Activated T-cell treated with anti-CD3 and anti-CD28 coated beads, Interleukin-2, amount 50 U/mL, for 4 hours (primary cell): ENCODE measurements at regions not wholly inside any gene's neighbourhood (a gene's known extent, or its start where the extent isn't known, plus 50 kb on each side); places are given as distances from the start of the nearest gene placed in this dataset.
"Not testable (repeated sequence)": the region's sequence is repeated elsewhere in the genome, so short reads cannot be mapped to it uniquely, and the experiment has no call there.

Experiments
- ATAC-seq, 2 donors: fragments of 200-7000 bp; cut with Tn5 transposase; one replicate each; pipeline ENCODE4 v1.10.0; 2021
- DNase-seq: peaks from one replicate; pipeline ENCODE4 v3.0.0-alpha.2; 2020
- H3K27me3 Mint-ChIP-seq: one replicate; pipeline ENCODE4 v1.8.0; 2021; ENCODE audit warnings: low read depth, mixed read lengths
- H3K36me3 Mint-ChIP-seq: one replicate; pipeline ENCODE4 v1.8.0; 2022; ENCODE audit warnings: mixed read lengths; ENCODE audit not compliant: insufficient read depth
- H3K4me1 Mint-ChIP-seq: one replicate; pipeline ENCODE4 v1.8.0; 2021; ENCODE audit warnings: low read depth, mixed read lengths
- H3K4me3 Mint-ChIP-seq: one replicate; pipeline ENCODE4 v1.8.0; 2021; ENCODE audit warnings: mild to moderate bottlenecking, moderate library complexity, mixed read lengths
- H3K9me3 Mint-ChIP-seq: one replicate; pipeline ENCODE4 v1.8.0; 2021; ENCODE audit warnings: mixed read lengths

- Mint-ChIP-seq H3K36me3 (no peaks in the 10 kb centered on the region), H3K4me1 (no peaks in the 10 kb centered on the region), H3K27me3 (no peaks in the 10 kb centered on the region), H3K9me3 (peaks cover 18% of the 10 kb centered on the region), H3K4me3 (no peak overlapping the region)
- DNase-seq (no peak), ATAC-seq (no peak)
Measured at GRCh38 chr2:72078773-72079172, 68.9 kb downstream of the CYP26B1 start.

DNA sequence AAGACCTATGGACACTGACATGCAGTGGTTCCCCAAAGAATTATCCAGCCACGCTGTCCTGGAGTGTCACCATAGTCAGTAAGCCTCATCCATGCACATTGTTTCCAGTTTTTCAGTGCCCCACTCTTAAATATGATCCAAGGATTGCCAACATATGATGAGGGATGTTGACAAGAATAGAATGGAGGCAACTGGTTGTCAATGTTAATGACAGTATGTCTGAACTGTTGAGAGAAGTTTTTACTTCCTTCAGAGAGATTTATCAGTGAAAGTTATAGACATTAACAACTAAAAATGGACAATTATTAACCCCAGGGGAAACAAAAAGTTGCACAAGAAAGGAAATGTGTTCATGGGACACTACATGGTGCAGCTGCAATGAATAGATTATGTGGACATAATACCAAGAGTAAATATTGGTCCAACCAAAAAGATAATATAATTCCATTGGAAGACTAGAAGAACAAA, 69.9 kb downstream of the CYP26B1 start:
- no peaks in the 10 kb centered on the region for H3K27me3 Mint-ChIP-seq
- no peaks in the 10 kb centered on the region for H3K36me3 Mint-ChIP-seq
- H3K4me1 Mint-ChIP-seq, result no peaks in the 10 kb centered on the region
- DNase-seq (no peak), ATAC-seq (no peak)
- H3K4me3 Mint-ChIP-seq, result no peak overlapping the region
- peaks cover 26% of the 10 kb centered on the region for H3K9me3 Mint-ChIP-seq

GRCh38 chr2:72073373-72073772, 74.3 kb downstream of the CYP26B1 start:
- H3K27me3 Mint-ChIP-seq, H3K4me3 Mint-ChIP-seq, H3K4me1 Mint-ChIP-seq, ATAC-seq, DNase-seq, H3K36me3 Mint-ChIP-seq: not testable (repeated sequence)
- peaks cover 26% of the 10 kb centered on the region for H3K9me3 Mint-ChIP-seq

GRCh38 chr2:72064197-72064596, 83.5 kb downstream of the CYP26B1 start:
- H3K27me3 Mint-ChIP-seq, result peaks cover 11% of the 10 kb centered on the region
- H3K4me1 Mint-ChIP-seq, ATAC-seq, H3K9me3 Mint-ChIP-seq, H3K36me3 Mint-ChIP-seq, H3K4me3 Mint-ChIP-seq, DNase-seq: not testable (repeated sequence)

- peaks cover 11% of the 10 kb centered on the region for H3K27me3 Mint-ChIP-seq
- no peaks in the 10 kb centered on the region for H3K4me1 Mint-ChIP-seq
- no peak for ATAC-seq
Measured at GRCh38 chr2:72062336-72062735, 85.3 kb downstream of the CYP26B1 start.

DNA sequence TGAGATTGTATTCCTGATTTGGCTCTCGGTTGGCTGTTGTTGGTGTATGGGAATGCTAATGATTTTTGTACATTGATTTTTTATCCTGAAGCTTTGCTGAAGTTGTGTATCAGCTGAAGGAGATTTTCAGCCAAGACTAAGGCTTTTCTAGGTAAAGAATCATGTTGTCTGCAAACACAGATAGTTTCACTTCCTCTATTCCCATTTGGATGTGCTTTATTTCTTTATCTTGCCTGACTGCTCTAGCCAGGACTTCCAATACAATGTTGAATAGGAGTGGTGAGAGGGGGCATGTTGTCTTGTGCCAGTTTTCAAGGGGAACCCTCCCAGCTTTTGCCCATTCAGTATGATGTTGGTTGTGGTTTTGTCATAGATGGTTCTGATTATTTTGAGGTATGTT, 90.4 kb downstream of the CYP26B1 start:
- no peaks in the 10 kb centered on the region for H3K9me3 Mint-ChIP-seq
- no peaks in the 10 kb centered on the region for H3K36me3 Mint-ChIP-seq
- peaks cover 8% of the 10 kb centered on the region for H3K27me3 Mint-ChIP-seq
- DNase-seq (no peak), ATAC-seq (no peak)
- H3K4me1 Mint-ChIP-seq, result no peaks in the 10 kb centered on the region
- no peak overlapping the region for H3K4me3 Mint-ChIP-seq

More at GRCh38 chr2:72062336-72062735, 85.3 kb downstream of the CYP26B1 start:
- DNase-seq, result no peak
- Mint-ChIP-seq H3K9me3 (peaks cover 4% of the 10 kb centered on the region), H3K4me3 (no peak overlapping the region), H3K36me3 (no peaks in the 10 kb centered on the region)

GRCh38 chr2:72051971-72052505, 95.6 kb downstream of the CYP26B1 start:
- H3K27me3 Mint-ChIP-seq, result no peaks in the 10 kb centered on the region
- H3K4me3 Mint-ChIP-seq, result no peak overlapping the region
- no peaks in the 10 kb centered on the region for H3K36me3 Mint-ChIP-seq
- no peak for ATAC-seq
- H3K9me3 Mint-ChIP-seq, result peaks cover 6% of the 10 kb centered on the region
- no peaks in the 10 kb centered on the region for H3K4me1 Mint-ChIP-seq
- no peak for DNase-seq

- DNase-seq (no peak), ATAC-seq (no peak)
- Mint-ChIP-seq H3K27me3 (peaks cover 4% of the 10 kb centered on the region), H3K4me3 (no peak overlapping the region), H3K4me1 (no peaks in the 10 kb centered on the region), H3K9me3 (peaks cover 6% of the 10 kb centered on the region), H3K36me3 (no peaks in the 10 kb centered on the region)
Measured at GRCh38 chr2:72051204-72051603, 96.5 kb downstream of the CYP26B1 start.

GRCh38 chr2:72050734-72051133, 96.9 kb downstream of the CYP26B1 start:
- DNase-seq (no peak), ATAC-seq (no peak)
- Mint-ChIP-seq H3K9me3 (peaks cover 6% of the 10 kb centered on the region), H3K4me3 (no peak overlapping the region), H3K4me1 (no peaks in the 10 kb centered on the region), H3K27me3 (peaks cover 4% of the 10 kb centered on the region), H3K36me3 (no peaks in the 10 kb centered on the region)

DNA sequence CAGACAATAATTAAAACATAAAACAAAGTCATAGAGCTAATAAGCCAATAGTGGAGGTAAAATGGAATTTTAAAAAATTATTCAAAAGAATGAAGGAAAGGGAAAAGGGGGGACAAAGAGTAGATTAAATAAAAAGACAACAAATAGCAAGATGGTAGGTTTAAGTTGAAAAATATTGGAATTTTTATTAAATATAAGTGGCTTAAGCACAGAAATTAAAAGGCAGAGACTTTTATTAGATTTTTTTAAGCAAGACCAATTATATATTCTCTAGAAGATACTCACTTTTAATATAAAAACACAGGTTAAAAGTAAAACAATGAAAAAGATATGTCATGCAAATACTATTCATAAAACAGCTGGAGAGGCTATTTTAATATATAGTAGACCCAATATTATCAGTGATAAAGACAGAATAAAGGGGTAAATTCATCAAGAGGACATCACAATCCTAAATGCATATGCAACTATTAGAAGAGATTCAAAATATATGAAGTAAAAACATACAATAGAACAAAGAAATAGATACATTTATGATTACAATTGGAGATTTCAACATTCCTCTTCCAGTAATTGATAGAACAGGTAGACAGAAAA, 98.7 kb downstream of the CYP26B1 start:
- H3K9me3 Mint-ChIP-seq, result peaks cover 6% of the 10 kb centered on the region
- H3K4me3 Mint-ChIP-seq, result no peak overlapping the region
- no peaks in the 10 kb centered on the region for H3K4me1 Mint-ChIP-seq
- ATAC-seq (no peak), DNase-seq (no peak)
- H3K36me3 Mint-ChIP-seq, result no peaks in the 10 kb centered on the region
- peaks cover 4% of the 10 kb centered on the region for H3K27me3 Mint-ChIP-seq

GRCh38 chr2:72043985-72044384, 103.7 kb downstream of the CYP26B1 start:
- H3K9me3 Mint-ChIP-seq, result peaks cover 15% of the 10 kb centered on the region
- no peak overlapping the region for H3K4me3 Mint-ChIP-seq
- H3K36me3 Mint-ChIP-seq, result no peaks in the 10 kb centered on the region
- peaks cover 4% of the 10 kb centered on the region for H3K27me3 Mint-ChIP-seq
- ATAC-seq (no peak), DNase-seq (no peak)
- no peaks in the 10 kb centered on the region for H3K4me1 Mint-ChIP-seq

GRCh38 chr2:72041638-72042111, 106.0 kb downstream of the CYP26B1 start:
- Mint-ChIP-seq H3K27me3 (peaks cover 3% of the 10 kb centered on the region), H3K4me3 (no peak overlapping the region), H3K36me3 (no peaks in the 10 kb centered on the region), H3K4me1 (no peaks in the 10 kb centered on the region), H3K9me3 (peaks cover 9% of the 10 kb centered on the region)
- ATAC-seq, result no peak
- DNase-seq, result no peak

DNA sequence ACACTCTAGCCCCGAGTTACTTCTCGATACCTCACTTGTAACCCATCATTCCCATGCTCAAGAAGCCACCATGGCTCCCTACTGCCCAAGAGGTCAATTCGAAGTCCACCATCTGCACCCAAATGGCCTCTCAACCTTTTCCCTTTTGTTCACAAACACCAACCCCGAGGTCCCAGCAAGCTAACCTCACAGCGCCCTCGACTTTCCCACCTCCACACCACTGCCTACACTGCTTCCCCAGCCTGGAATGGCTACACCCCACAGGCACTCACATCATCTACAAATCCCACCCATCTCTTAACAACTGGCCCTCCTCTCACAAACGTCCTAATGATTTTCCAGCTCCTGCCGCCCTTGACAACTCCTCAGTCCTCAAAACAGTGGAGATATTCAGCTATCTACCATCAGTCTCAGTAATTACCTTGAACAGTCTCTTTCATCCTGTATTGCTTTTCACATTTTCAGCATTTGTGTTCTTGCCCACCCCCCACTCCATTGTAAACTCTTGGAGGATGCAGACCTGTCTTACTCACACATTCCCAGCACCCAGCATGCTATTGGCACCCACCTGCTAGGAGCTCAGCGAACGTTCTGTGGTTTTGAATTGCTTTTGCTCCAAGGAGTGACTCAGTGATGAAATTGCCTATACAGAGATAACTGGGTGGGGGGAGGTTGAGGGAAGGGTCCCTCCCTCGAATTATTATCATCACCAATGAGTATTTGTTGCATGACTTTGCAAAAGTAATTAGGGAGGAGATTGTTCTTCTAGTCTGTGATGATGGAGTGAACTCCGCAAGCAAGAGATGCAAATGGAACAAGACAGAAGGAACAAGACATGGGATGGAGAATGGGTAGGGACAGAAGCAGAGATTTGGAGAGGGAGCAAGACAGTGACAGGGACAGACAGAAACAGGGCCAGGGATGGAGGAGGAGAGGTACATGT, 106.8 kb downstream of the CYP26B1 start:
- Mint-ChIP-seq H3K4me1 (no peaks in the 10 kb centered on the region), H3K9me3 (peaks cover 9% of the 10 kb centered on the region), H3K4me3 (no peak overlapping the region), H3K36me3 (no peaks in the 10 kb centered on the region), H3K27me3 (no peaks in the 10 kb centered on the region)
- ATAC-seq (no peak), DNase-seq (no peak)

DNA sequence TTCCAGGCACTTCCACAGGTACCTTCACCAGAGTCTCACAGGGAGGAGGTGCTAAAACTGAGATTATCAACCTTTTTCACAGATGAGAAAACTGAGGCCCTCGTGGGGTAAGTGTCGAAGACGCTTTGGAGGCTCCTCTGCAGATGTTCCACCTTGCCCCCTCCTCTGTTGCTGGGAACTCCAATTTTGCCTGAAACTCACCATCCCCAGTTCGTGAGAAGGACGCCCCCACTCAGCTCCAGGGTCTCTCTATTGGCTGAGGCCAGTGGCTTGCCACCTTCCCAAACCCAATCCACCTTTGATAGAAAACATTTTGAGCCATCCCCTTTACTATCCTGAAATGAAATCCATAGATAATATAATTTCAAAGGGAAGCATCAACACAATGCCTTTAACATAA, 109.1 kb downstream of the CYP26B1 start:
- Mint-ChIP-seq H3K9me3 (peaks cover 5% of the 10 kb centered on the region), H3K27me3 (peaks cover 2% of the 10 kb centered on the region), H3K4me3 (no peak overlapping the region), H3K4me1 (no peaks in the 10 kb centered on the region), H3K36me3 (no peaks in the 10 kb centered on the region)
- DNase-seq (no peak), ATAC-seq (no peak)
